HG03045 (cell line): ENCODE measurements at regions not wholly inside any gene's neighbourhood (a gene's known extent, or its start where the extent isn't known, plus 50 kb on each side); places are given as distances from the start of the nearest gene placed in this dataset.

Source experiments
- ATAC-seq: cut with Tn5 transposase; IDR thresholded peaks from one replicate; pipeline ENCODE4 v1.9.1; 2021; ENCODE audit warnings: mild to moderate bottlenecking, moderate library complexity; ENCODE audit not compliant: unreplicated experiment

DNA sequence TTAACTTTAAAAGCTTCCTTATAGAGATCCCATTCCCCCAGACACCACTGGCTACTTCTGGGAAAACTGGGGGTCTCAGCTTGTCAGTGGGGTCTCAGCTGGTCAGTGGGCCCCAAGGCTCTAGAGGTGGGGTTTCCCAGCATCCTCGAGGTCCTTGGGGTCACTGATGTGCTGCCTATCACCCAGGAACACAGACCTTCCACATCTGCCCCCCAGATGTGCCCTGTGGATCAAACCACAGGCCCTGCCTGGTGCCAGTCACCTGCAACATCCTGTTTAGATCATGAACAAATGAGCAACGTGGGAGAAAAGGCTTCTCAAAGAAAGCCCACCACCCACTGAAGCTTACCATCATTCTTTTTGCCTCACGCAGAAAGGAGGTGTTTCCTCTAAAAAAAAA, 165.6 kb upstream of the FSTL4 start:
- ATAC-seq, result no peak

DNA sequence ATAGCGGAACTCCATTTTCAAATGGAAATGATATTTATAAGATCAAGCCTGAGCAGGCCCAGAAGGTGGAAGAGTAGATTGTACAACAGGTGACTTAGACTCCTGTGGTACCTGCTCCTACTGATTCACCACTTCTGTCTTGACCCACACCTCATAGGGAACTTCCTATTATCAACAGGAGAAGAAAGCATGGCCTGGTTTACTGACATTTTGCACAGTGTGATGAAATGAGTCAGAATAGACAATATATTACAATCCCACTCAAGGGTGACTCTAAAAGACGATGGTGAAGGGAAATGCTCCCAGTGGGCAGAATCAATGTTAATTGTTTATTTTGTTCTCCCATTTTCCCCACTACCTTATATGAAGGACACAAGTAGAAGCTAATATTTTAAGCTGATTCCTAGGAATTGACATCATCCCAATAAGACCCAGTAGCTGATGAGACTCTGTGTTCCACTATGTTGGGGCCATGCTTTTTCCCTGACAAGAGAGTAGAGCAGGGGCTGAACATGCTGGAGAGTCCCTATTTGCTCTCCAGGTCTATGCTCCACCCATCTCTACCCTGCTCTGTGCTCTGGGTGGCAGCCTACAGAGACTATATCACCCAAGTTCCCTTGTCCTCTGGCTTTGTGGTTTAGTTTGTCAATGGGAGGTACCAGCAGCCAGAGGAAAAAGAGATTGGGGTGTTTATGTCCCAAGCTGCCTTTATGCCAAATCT, 163.4 kb upstream of the FSTL4 start:
- ATAC-seq, result no peak

DNA sequence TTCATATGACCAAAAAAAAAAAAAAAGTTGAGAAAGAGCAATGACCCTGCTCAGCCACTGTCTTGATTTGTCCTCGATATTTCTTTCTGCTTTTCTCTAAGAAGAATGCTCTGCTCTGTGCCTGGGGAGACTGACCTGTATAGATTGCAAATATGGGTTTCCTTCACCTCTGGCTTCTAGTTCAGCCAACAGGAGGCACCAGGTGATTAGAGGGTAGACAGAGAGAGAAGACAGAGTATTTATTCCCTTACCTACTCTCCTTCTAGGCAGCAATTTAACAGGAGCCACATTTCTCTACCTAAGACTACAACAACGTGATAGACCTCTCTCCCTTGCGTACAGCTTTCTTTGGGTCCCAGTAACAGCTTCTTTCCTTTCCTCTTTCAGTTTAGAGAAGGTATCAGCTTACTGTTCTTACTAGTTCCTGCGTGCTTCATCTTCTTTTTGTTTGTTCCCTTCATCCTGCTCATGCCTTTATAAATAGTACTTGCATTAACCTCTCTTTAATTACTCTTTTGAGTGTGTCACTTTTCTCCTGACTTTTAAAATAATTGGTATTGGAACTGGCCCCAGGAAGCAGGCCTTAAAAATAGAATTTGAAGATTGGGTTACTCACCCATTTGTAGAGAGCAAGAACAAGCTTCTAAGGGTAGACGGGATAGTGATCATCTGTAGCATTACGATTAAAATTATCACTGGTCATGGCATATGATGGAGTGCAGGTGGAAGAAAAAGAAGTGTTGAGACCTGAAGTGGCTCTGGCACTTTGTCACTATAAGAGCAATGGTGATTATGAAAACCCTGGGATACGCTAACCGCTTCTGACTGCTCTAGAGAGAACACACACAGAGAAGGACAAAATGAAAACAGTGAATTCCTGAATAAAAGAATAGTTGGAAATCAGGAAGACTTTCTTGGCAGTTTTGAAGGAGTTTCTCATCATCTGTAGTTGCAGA, 161.2 kb upstream of the FSTL4 start:
- no peak for ATAC-seq

DNA sequence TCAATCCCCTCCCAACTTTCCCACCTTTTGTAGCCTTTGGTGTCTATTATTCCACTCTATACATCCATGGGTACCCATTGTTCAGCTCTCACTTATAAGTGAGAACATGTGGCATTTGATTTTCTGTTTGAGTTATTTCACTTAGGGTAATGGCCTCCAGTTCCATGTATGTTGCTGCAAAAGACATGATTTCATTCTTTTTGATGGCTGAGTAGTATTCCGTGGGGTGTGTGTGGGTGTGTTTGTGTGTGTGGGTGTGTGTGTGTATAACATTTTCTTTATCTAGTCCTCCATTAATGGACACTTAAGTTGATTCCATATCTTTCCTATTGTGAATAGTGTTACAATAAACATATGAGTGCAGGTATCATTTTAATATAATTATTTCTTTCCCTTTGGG, 157.5 kb upstream of the FSTL4 start:
- ATAC-seq, result no peak

DNA sequence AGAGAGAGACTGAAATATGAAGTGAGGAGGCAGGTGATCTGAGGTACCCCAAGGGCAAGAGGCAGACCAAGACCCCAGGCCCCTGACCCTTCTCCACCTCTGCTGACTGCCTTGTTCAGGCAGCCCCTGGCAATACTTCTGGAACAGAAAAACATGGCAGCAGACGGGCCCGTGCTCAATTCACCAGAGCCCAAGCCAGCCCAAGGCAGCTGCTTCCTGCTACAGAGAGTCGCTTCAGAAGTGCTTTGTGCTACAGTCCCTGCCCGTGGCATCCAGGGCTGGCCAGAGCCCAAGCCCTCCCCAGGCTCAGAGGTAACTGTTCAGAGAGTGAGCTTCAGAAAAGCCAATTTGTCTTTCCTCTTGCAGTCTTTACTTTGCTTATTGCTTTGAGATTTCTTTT, 151.4 kb upstream of the FSTL4 start:
- ATAC-seq, result no peak

DNA sequence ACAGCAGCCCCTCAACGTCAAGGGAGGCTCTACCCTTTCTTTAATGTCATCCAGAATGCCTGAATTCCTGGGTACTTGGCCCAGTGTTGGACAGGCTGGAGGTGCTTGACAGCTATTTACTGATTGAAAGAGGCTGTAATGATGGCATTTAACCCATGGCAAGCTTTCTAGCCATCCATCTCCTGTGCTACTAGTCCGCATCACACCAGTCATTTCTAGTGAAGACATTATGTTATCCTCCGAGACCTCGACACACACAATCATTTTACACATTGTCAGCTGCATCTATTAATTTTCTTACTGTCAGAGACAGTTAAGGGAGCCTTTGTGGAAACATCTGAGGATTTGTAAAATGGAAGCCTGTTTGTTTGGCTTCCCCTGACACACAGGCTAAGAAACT, 149.3 kb upstream of the FSTL4 start:
- ATAC-seq, result no peak

DNA sequence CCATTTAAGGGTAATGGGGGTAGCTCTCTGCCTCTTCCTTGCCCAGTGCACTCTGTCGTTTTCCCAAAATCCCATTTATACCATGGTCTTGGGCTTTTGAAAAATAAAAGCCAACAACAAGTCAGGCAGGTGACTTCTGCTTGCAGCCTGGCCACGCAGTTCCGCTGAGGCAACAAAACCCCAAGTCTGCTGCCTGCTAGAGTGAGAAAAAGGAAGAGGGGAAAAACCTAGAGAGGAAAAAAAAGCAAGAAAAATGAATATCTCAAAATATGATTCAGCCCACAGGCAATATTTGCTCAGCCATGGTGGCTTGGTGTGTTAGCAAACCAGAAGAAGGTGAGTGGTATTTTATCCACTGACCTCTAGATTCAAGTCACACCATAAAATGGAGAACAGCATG, 148.2 kb upstream of the FSTL4 start:
- no peak for ATAC-seq

DNA sequence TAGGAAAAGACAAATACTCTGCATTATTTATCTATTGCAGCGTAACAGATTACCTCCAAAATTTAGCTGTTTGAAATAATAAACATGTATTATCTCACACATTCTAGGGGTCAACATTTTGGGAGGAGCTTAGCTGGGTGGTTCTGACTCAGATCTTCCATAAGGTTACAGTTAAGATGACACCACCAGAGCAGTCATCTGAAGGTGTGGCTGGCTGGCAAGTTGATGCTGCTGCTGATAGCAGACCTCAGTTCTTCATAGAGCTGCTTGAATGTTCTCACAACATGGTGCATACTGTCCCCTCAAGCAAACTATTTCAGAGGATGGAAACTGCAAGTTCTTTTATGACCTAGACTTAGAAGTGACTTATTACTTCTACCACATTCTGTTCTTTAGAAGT, 146.3 kb upstream of the FSTL4 start:
- ATAC-seq, result no peak

DNA sequence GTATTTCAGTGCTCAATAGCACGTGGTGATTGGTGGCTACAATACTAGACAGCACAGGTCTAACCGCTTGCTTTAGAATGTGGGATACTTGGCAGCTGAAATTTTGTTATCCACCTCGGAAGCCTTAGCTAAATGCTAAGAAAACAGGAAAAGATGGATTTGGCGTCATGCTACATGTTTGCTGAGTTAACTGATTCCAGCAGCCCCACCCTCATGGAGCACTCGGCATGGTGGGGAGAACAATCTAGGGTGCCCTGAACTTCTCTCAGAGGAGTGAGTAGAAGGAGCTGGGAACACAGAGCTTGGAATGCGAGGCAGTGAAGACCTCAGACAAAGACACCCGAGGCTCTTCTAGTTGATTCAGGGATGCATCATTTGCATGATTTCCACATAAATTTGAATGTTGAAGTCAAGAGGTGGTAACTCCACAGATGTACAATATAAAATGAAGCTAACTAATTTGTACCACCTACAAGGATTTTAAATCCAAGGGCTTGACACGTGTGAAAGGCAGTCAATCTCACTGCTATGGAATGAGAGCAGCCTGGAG, 145.1 kb upstream of the FSTL4 start:
- ATAC-seq, result no peak

DNA sequence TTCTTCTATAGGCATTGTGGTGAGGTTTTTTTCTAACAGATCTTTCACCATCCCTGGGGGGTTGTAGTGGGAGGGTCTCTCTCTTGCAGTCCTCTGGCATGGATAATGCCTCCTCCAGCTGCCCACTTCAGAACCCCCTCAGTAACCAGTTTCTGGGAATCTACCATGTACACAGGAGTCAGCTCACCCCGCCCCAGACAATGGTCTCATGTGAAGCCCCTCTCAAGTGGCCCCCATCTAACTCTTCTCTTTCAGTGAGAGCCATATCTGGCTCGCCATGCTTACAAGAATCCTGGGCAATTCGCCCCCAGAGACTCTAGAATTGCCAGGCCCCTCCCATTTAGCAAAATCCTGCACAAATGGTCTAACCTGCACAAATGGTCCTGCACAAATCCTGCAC, 144.4 kb upstream of the FSTL4 start:
- ATAC-seq, result no peak

DNA sequence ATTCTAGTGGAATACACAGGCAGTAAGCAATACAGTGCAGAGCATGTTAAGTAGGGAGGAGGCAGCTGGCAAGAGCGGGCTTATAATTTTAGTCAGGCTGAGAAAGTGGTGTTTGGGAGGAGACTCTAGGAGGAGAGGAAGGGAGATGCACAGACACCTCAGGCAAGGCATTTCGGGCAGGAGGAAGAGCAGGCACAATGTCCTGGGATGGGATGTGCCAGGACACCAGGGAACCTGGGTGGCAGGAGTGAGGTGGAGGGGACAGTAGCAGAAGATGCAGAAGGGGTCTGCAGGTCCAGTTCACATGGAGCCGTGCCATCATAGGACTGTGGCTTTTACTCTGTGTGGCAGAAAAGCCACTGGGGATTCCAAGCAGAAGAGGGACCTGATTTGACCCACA, 143.7 kb upstream of the FSTL4 start:
- no peak for ATAC-seq

DNA sequence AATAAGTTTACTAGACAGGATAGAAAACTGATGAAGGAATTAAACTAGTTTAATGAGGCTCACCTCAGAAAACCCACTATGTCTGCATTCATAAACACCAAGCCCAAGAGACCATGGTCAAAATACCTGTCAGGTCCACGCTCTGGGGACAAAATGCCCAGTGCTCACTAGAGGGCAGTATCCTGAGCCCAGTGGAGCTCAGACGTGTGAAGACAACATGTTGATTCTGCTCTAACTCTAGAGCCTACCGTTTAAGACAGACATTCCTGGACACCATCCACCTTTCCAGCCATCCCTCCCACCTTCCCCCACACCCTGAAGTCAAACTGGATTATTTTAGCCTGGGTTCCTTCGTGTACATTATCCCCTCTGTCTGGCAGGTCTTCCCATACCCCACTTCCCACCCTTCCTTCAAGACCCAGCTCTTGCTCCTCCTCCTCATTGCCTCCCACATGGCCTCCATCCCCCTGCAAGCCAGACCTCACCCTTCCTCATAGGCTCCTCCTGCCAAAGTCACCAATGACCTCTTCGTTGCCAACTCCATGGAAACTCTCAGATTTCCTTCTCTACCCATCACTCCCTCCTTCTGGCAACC, 142.3 kb upstream of the FSTL4 start:
- ATAC-seq, result no peak

DNA sequence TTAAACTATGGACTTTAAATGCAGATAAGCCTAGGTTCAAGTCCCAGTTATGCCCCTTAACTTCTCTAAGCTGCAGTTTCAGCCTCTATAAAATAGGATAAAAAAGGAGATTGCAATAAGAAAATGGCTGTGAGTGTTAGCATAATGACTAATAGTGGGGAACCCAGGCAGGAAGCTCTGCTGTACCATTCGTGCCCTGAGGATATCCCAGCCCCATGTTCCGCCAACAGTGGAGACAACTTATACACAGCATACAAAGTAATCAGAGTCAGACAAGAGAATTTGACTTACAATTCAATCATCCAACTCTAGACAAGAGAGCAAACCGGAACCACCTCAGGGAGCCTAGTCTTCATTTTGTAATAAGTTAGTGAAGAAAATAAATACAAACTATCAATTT, 141.5 kb upstream of the FSTL4 start:
- ATAC-seq, result no peak

DNA sequence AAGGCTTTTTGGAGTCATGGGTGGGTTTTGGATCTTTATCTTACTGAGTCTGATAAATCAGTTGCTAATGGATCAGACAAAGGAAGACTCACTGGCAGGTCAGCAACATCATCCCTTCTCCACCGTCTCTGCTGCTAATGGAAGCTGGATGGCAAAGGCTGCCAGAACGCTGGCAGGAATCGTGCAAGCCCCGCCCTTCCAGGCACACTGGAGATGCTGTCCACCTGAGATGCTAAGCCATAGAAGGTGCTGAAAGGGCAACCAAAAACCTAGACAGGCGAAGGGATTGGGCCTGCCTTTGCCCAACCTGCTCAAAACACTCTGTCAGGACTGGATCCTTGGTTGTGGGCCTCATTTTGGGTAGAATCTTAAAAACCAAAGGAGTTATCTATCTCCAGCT, 139.5 kb upstream of the FSTL4 start:
- no peak for ATAC-seq

DNA sequence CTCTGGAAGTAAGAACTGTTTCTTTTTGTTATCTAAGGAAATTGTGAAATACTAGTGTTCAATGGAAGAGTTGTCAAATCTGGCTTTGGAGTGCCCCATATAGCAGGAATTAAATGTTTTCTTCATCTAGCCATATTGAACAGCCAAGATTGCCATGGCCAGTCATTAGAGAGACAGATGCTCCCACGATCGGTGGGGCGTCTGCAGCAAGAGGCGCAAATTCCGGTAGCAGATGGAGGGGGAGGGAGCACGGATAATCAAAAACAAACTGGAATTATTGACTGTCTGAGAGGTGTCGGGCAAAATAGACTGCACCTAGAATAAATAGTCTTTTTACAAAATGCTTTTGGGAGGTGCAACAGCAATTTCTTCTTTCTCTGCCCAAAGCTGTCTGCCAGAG, 139.1 kb upstream of the FSTL4 start:
- no peak for ATAC-seq

DNA sequence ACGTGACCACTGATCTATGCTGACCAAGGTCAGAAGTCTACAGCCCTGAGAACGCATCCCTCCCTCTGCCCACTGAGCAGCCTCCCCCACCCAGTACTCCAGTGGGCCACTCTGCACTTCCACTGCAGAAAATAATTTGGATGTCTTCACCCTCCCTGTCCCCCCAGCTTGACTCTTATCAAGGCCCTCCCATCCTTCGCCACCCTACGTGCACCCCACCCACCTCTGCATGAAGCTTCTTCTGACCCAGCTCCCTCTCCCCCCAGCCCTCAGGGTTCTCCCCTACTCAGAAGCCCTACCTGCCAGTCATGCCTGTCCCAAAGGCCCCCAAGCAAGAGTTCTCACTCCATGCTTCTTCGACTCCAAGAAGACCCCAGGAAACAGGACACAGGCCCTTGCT, 138.5 kb upstream of the FSTL4 start:
- no peak for ATAC-seq

DNA sequence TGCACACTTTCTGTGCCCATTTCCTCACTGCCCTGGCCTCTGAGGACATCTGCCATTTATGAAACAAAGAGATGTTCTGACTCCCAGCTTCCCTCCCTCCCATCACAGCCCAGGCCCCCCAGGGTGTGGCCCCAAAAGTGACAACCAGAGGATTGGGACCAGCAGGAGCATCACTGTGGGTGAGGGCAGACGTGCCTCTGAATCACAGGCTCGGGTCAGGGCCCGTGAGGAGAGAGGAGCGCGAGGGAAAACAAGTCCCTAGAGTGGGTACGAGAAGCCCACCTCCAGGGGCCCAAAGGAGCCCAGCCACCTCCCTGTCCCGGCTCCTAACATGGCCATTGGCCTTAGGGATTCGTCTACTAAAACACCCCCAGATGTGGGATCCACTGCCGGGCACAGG, 138.0 kb upstream of the FSTL4 start:
- ATAC-seq, result no peak

DNA sequence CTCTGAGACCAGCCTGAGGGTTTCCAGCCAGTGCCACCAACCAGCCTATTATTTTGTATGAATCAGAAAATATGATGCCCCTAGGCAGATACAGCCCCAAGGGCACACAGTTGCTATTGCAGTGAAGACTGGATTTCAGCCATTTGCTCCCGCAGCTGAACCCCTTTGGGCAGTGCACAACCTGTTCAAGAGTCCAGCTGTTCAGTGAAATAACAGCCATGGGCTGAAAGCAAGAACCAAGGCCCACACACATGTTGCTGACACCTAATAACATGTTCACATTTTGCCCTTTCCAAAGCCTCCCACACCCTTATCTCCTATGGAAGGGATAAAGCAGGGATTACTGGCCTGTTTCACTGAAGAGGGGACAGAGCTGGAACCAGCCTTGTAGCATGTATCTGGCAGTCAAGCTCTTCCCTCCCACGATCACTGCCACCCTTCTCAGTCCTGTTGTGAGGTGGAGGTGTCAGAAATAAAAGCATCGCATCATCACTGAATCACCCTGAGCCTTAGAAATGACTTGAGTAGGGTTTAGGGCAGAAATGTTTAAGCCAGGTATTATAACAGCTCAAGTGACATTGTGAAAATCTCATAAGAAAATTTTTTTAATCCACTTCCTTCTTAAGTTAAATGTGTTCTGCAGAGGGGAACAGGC, 137.1 kb upstream of the FSTL4 start:
- ATAC-seq, result no peak

DNA sequence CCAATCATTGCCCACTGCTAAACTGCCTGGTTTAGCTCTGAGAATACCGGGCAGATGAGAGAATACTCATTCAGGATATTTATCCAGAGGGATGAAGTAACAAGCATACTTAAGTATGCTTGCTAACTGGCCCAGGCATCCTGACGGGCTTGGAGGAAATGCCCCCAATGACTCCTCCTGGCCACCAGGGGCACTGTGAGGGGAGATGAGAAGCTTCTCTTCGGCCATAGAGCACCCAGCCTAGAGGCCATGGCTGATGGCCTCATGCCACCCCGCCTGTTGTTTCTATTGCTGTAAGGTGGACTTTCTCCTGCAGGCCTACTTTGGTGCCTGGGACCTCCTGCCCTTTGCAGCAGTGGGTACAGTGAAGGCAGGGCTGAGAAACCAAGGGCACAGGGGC, 134.5 kb upstream of the FSTL4 start:
- no peak for ATAC-seq

DNA sequence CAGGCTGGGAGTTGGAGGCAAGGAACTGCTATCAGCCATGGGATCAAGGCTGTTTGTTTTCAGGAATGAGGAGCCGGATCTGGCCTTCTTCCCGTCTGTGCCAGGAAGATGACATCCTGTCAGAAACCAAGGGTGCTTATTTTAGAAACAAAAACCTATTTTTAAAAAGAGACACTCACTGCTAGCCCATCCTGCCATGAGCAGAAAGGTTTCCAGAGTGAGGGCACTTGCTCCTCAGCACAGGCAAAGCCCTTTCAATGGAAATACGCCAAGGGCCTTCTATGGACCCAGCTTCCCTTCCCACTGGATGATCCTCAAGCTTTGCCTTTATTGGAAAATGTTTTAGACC, 132.6 kb upstream of the FSTL4 start:
- no peak for ATAC-seq
